ENCODE measurements at regions not wholly inside any gene's neighbourhood (a gene's known extent, or its start where the extent isn't known, plus 50 kb on each side); places are given as distances from the start of the nearest gene placed in this dataset.

GRCh38 chr16:6229186-6229585 is 1103.5 kb upstream of the RBFOX1 start:
- dilution Hi-C loops (cut with MboI; ENCODE audit: extremely low pct_ligation_motif_present, low sequenced_read_pairs) = no loop called here
- FAIRE-seq = no peak
- no peak overlapping the region for H3K4me2 ChIP-seq (ENCODE audit: control insufficient read depth, extremely low read depth, insufficient read depth, low read depth, low read length)

GRCh38 chr16:6218855-6219254 is 1113.8 kb upstream of the RBFOX1 start:
- Histone ChIP-seq H3K36me3 (ENCODE audit: control insufficient read depth in 2 of 2, extremely low read depth in 1 of 2, insufficient read depth in 2 of 2, low read length in 2 of 2) (no peaks in the 10 kb centered on the region), H4K20me1 (ENCODE audit: control insufficient read depth, extremely low read depth, insufficient read depth, low read length) (no peaks in the 10 kb centered on the region), H3K4me1 (ENCODE audit: control insufficient read depth, extremely low read depth, insufficient read depth, low read length) (no peaks in the 10 kb centered on the region), H3K9me1 (ENCODE audit: control insufficient read depth, extremely low read depth, insufficient read depth, low read length) (no peaks in the 10 kb centered on the region), H3K4me2 (ENCODE audit: control insufficient read depth, extremely low read depth, insufficient read depth, low read depth, low read length) (no peak overlapping the region), H2AFZ (ENCODE audit: control insufficient read depth, low read length) (no peak overlapping the region), H3K27me3 (ENCODE audit: control insufficient read depth, extremely low read depth, insufficient read depth, low read length) (no peaks in the 10 kb centered on the region), H3K27ac (ENCODE audit: control insufficient read depth, insufficient read depth, low read length) (no peak overlapping the region), H3K79me2 (ENCODE audit: control insufficient read depth, insufficient read depth, low read length) (no peaks in the 10 kb centered on the region), H3K9ac (ENCODE audit: control insufficient read depth, extremely low read depth, insufficient read depth, low read length) (no peak overlapping the region), H3K4me3 (ENCODE audit: control insufficient read depth in 2 of 3, extremely low read depth in 1 of 3, insufficient read depth in 2 of 3, low read depth in 1 of 3, low read length in 3 of 3) (no peak overlapping the region), H3K9me3 (ENCODE audit: control insufficient read depth, low read depth, low read length) (peaks cover 3% of the 10 kb centered on the region)
- DNase-seq (ENCODE audit: low read depth, low spot score) = no peak
- FAIRE-seq = no peak
- dilution Hi-C loops (cut with MboI; ENCODE audit: extremely low pct_ligation_motif_present, low sequenced_read_pairs) = no loop called here
- TF ChIP-seq EZH2 (IDR thresholded peaks at IDR 0.05; ENCODE audit: low read length) (no peak), CTCF (optimal IDR thresholded peaks at IDR 0.05 in 1 of 3, IDR thresholded peaks at IDR 0.05 in 1 of 3, conservative IDR thresholded peaks at IDR 0.05 in 1 of 3; ENCODE audit: extremely low read depth in 1 of 3, insufficient read depth in 2 of 3, low read length in 3 of 3) (no peak)

More at GRCh38 chr16:6229186-6229585, 1103.5 kb upstream of the RBFOX1 start:
- no peaks in the 10 kb centered on the region for H3K36me3 ChIP-seq (ENCODE audit: control insufficient read depth in 2 of 2, extremely low read depth in 1 of 2, insufficient read depth in 2 of 2, low read length in 2 of 2)
- no peak for DNase-seq (ENCODE audit: low read depth, low spot score)
- TF ChIP-seq CTCF (optimal IDR thresholded peaks at IDR 0.05 in 1 of 3, IDR thresholded peaks at IDR 0.05 in 1 of 3, conservative IDR thresholded peaks at IDR 0.05 in 1 of 3; ENCODE audit: extremely low read depth in 1 of 3, insufficient read depth in 2 of 3, low read length in 3 of 3) (no peak), EZH2 (IDR thresholded peaks at IDR 0.05; ENCODE audit: low read length) (no peak)
- no peaks in the 10 kb centered on the region for H3K4me1 ChIP-seq (ENCODE audit: control insufficient read depth, extremely low read depth, insufficient read depth, low read length)
- H3K27me3 ChIP-seq (ENCODE audit: control insufficient read depth, extremely low read depth, insufficient read depth, low read length) = no peaks in the 10 kb centered on the region
- no peak overlapping the region for H3K4me3 ChIP-seq (ENCODE audit: control insufficient read depth in 2 of 3, extremely low read depth in 1 of 3, insufficient read depth in 2 of 3, low read depth in 1 of 3, low read length in 3 of 3)
- no peak overlapping the region for H2AFZ ChIP-seq (ENCODE audit: control insufficient read depth, low read length)
- no peaks in the 10 kb centered on the region for H3K9me1 ChIP-seq (ENCODE audit: control insufficient read depth, extremely low read depth, insufficient read depth, low read length)
- no peaks in the 10 kb centered on the region for H3K79me2 ChIP-seq (ENCODE audit: control insufficient read depth, insufficient read depth, low read length)
- H3K9me3 ChIP-seq (ENCODE audit: control insufficient read depth, low read depth, low read length) = peaks cover 2% of the 10 kb centered on the region
- H3K9ac ChIP-seq (ENCODE audit: control insufficient read depth, extremely low read depth, insufficient read depth, low read length) = no peak overlapping the region
- H3K27ac ChIP-seq (ENCODE audit: control insufficient read depth, insufficient read depth, low read length) = no peak overlapping the region
- H4K20me1 ChIP-seq (ENCODE audit: control insufficient read depth, extremely low read depth, insufficient read depth, low read length) = no peaks in the 10 kb centered on the region

All from keratinocyte (primary cell).